Stimulated activated CD8-positive, alpha-beta memory T cell treated with anti-CD3 and anti-CD28 coated beads, Interleukin-12 subunit alpha, Interleukin-12 subunit beta, amount 100 ng/mL, for 1 hour (primary cell): ENCODE measurements at regions not wholly inside any gene's neighbourhood (a gene's known extent, or its start where the extent isn't known, plus 50 kb on each side); places are given as distances from the start of the nearest gene placed in this dataset.
"Not testable (repeated sequence)": the region's sequence is repeated elsewhere in the genome, so short reads cannot be mapped to it uniquely, and the experiment has no call there.

ENCODE experiments used
- DNase-seq: peaks from one replicate; pipeline ENCODE4 v3.0.0-alpha.2; 2020; ENCODE audit warnings: low read depth

DNA sequence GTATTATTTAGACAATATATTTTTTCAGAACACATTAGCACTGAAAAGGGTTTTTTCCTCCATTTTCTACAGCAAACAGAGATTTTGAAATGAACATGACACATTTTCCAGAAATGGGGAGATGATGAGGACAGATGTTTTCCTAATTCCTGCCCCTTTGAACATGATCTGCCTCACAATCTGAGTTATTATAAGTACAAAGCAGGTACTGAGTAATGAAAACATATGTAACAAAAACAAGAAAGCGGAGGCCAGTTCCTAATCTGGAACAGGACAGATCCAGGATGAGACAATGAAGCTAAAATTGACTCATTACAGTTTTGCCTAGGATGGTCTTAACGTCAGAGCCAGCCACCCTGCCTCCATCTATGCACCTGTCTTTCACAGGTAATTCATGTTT, 642.8 kb upstream of the NR2F2 start:
- DNase-seq = no peak

DNA sequence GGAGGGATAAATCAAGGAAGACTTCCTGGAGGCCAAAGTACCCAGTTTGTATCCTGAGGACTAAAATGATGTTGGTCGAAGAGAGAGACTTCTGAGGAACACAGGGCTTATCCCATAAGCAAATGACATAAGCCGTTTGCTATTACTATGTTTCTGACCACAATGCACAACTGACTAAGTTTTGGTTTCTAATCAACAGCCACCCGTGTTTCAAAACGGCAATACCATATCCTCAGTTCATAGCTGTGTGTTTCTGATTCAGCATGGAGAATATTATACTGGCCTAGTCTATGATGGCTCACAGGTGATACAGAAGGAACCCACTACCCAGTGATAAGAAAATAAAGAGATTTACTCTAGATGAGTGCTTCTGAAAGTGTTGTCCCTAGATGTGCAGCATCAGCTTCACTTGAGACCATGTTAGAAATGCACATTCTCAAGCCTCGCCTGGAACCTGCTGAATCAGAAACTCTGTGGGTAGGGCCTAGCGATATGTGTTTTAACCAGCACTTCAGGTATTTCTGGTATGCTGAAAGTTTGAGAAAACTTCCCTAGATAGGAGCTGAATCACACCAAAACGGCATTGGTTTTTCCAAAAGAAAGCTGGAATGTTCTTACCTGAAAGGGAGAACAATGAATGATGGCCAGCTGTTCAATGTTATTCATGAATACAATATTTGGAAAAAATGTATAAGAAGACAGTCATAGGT, 639.7 kb upstream of the NR2F2 start:
- DNase-seq = no peak

GRCh38 chr15:95693917-95694316, 636.6 kb upstream of the NR2F2 start:
- no peak for DNase-seq

DNA sequence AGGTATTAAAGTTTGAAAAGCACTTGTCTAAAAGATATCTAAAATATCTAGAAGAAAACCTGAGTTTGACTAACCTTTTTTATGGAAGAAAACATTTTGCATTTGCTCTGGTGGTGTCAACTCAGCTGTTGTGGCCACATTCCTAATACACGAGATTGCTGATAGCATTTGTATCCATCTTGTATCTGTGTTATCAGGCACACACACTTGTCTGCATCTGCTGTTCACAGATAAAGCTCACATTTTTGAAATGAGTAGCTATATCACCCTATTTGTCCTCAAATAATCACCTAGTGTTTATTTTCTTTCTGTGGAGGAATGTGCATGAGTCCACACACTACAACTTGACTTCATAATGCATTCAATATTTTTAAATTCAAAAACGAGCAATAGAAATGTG, 632.3 kb upstream of the NR2F2 start:
- no peak for DNase-seq

DNA sequence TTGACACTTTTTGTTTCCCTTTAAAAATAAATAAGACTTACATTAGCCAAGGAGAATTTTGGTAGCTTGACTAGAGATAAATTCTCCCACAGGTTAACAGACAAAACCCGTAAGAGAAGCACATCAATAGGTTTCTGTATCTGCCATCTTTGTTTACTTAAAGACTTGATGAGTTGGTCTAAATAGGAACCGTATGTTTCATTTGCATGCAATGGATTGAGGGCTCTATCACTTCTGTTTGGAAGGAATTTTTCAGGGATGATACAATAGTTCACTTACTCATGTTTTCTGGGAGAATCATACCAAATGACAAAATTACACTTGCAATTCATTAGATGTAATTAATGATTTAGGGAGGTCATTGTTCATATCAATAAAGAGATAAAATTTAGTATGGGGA, 631.5 kb upstream of the NR2F2 start:
- DNase-seq = no peak

DNA sequence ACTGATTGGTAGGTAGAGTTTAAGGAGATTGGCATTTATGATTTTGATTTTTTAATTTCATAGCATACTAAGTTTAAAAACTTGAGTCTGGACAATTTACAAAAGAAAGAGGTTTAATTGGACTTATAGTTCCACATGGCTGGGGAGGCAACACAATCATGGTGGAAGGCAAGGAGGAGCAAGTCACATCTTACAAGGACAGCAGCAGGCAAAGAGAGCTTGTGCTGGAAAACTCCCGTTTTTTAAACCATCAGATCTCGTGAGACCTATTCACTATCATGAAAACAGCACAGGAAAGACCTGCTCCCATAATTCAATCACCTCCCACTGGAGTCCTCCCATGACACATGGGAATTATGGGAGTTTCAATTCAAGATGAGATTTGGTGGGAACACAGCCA, 630.9 kb upstream of the NR2F2 start:
- DNase-seq = no peak

DNA sequence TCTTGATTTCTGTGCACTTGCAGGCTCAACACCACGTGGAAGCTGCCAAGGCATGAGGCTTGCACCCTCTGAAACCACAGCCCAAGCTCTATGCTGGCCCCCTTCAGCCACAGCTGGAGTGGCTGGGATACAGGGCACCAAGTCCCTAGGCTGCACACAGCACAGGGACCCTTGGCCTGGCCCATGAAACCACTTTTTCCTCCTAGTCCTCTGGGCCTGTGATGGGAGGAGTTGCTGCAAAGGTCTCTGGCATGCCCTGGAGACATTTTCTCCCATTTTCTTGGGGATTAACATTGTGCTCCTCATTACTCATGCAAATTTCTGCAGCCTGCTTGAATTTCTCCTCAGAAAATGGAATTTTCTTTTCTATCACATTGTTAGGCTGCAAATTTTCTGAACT, 629.8 kb upstream of the NR2F2 start:
- not testable (repeated sequence) for DNase-seq

- DNase-seq = no peak
Observed at GRCh38 chr15:95701410-95701809, 629.1 kb upstream of the NR2F2 start.

DNA sequence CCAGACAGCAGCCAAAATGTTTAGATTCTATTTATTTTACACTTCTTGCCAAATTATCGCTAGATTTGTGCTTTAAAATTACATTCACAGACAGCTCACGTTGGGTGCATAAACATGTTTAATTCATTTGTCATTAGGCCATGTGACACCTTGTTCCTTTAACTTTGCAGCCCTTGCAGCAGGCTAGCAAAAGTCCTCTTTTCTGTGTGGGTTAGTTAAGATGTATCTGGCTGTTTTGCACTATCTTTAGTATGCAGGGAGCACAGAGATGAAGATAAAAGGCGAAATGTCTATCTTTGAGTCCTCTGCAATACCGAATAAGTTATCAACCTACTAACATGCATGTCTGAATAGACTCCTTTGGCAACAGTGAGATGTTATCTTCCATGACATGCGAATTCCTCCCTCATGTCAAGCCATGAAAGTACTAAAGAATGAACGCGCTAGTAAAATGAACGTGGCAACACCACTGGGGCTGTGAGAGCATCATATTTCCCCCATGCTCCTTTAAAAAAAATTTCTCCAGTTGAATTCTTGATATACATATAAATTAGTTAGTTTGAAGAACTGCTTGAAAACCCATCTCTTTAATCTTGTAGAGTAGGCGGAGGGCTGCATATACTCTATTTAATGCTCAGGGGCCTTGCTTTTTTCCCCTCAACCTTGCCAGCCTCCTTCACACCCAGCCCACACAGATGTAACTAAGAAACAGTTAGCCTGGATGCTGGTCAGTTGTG, 620.4 kb upstream of the NR2F2 start:
- DNase-seq = no peak

DNA sequence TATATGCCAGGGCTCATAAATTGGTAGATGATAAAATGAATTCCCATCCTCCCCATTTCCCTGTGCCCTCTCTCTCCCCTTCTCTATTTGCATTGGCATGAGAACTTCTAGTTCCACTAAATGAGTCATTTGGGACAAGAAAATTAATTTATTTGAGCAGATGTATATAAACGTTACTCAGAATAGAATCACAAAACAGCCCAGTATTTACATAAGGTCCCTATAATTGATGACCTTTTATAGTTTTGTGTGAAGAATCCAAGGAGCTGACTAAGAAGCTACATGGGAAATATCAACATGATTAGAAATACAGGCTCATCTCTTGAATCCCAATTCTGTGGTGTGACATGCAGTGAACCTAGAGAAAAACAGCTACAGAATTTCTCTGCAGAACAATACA, 617.7 kb upstream of the NR2F2 start:
- no peak for DNase-seq

GRCh38 chr15:95713324-95713723, 617.2 kb upstream of the NR2F2 start:
- no peak for DNase-seq

DNA sequence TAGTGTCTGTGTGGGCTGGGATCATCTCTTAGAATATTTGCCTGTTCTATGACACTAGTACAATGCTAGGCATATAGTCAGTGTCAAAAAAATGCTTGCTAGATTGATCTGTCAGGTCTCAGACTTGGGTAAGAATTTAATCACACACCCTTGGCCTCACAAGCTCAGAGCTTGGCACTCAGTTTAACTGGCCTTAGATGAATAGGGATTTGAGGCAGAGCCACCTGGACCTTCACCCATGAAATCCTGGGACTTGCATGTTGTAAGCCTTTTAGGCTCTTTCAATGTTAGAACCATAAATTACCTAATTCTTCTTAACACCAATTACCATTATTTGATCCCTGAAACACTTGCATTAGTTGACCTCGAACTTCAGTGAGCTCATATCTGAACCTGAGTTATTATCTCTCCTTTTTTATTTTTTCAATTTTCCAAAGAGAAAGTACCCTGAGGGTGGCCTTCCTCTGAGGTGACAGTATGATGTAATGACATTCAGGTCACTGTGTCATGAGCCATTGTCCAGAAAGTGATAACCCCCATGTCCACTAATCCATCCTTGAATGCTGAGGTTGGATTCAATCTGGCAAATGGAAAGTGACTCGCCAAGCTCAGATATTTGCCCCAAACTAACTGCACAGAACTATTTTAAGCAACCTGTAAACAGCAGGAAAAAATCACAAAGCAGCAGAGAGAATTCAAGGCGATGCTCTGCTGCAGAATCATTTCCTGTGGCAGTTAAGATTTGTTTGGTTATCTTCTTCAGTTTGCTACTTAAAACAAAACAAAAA, 615.2 kb upstream of the NR2F2 start:
- DNase-seq = no peak

DNA sequence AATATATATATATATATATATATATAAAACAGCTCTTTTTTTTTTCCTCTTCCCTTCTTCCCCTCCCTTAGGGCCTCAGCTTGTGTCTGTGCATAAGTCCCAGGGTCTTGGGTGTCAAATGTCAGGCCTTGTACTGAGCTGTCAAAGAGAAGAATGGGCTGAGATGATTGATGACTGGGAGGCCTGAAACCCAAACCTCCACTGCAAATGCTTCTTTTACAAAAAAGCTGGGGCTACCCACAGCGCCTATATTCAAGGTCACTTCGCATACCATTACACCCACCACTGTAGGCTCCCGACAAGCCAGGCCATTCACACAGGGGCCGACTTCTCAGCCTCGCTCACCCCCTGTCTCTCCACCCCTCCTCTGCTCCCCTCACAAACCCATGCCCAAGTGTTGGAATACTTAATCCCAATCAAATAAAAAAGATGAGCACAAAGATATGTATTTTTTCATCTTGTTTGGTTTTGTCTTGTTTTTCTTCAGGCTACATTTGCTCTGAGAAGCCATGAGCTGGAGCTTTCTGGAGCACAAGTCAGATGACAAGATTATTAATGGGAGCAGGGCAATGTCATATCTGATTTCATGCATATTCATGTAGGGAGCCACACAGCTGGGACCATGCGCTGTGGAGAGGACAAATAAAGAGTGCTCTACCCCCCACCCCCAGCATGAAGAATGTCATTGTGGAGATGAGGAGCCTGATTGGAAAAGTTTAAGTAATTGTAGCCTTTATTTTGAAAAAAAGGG, 614.4 kb upstream of the NR2F2 start:
- no peak for DNase-seq

DNA sequence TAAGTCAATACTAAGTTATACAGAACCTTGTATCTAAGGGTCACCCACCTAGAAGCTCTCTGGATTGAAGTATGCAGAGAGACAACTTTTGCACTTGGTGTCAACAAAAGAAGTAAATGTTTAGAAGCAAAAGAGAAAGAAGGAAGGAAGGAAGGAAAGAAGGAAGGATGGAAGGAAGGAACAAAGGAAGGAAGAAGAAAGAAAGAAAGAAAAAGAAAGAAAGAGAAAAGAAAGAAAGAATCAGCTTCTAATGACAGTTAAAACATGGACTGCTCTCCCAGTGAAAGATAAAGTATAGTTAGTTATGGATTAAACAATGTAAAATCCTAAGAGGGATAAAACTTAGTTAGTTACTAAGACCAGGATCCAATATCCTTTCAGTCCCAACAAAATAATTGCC, 613.8 kb upstream of the NR2F2 start:
- no peak for DNase-seq

DNA sequence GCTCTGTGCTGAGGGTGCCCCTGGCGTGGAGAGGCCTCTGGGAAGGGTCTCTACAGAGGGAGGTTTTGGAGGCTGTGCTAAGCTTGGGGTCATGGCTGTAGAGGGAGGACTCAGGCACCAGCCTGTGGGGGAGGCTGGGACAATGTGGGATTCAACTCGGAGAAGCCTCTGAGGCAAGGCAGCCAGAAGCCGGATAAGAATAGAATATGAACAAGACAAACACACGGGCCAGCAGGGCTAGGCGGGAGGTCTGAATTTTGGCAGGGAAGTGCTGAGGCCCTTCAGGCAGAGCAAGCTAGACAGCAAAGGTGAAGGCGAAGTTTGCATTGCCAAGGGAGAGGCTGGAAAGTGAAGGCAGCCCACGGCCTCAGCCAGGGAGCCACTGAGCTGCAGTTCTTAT, 612.1 kb upstream of the NR2F2 start:
- no peak for DNase-seq

DNA sequence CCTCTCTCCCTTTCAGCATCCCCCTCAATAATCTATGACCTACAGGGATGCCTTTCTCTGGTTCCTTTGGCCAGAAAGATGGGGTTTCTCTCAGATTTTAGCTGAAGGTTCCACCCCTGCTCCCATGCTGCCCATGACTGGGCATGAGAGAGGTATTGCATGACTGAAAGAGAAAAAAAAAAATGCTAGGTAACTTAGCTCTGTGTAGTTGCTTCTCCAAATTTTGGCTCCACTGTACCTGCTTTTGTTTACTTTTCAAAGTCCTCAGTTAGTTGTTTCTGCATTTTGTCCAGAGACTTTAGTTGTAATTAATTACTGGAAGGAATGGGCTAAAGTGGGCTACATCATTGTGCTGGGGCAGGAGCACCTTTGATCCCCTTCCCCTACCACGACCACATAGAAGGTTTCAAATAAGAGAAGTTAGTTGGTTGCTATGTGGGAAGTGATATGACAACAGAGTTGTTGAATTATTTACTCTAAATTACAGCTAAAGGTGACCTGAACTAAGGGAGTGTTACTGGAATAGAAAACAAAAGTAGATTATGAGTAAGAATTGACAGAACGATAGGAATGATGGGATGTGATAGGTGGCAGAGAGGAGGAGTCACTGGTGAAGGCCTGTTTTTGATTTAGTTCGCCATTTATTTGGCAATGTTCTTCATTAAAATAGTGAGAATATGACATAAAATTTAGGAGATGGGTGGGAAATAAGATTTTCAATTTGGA, 605.4 kb upstream of the NR2F2 start:
- DNase-seq = no peak

GRCh38 chr15:95726891-95727290, 603.6 kb upstream of the NR2F2 start:
- no peak for DNase-seq

DNA sequence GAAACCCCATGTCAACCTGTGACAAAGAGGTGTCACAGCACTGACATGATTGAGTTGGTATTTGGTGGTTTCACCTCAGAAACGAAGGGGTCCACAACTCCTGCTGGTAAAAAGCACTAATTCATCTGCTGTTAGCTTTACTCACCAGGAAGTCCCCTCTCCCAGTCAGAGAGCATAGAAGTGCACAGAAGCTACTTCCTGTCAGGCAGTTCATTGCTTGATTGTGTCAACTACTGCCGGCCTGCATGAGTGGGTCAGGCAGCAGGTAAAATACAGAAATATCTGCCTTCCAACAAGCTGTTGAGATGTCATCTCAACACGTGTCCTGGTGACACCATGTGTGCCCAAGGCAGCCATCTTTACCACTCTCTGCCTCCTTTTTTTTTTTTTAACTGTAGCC, 596.6 kb upstream of the NR2F2 start:
- no peak for DNase-seq

- DNase-seq = no peak
Observed at GRCh38 chr15:95734422-95735316, 595.8 kb upstream of the NR2F2 start.

- no peak for DNase-seq
Observed at GRCh38 chr15:95737060-95737459, 593.4 kb upstream of the NR2F2 start.

GRCh38 chr15:95739131-95739530, 591.4 kb upstream of the NR2F2 start:
- no peak for DNase-seq
